Parathyroid adenoma (tissue), 2 donors: ENCODE measurements at regions not wholly inside any gene's neighbourhood (a gene's known extent, or its start where the extent isn't known, plus 50 kb on each side); places are given as distances from the start of the nearest gene placed in this dataset.

Experiments
- H2AFZ ChIP-seq: fragments of 300-600 bp; sonication (generic); one replicate; pipeline ENCODE4 v1.7.0; 2017; ENCODE audit warnings: antibody characterized with exemption, mild to moderate bottlenecking
- H3K27ac ChIP-seq: fragments of 300-600 bp; sonication (generic); one replicate; pipeline ENCODE4 v1.7.0; 2017
- H3K27me3 ChIP-seq: fragments of 300-600 bp; sonication (generic); one replicate; pipeline ENCODE4 v1.7.0; 2017; ENCODE audit warnings: low read length; ENCODE audit not compliant: control insufficient read depth, insufficient read depth
- H3K36me3 ChIP-seq: fragments of 300-600 bp; sonication (generic); one replicate; pipeline ENCODE4 v1.7.0; 2017; ENCODE audit warnings: low read length; ENCODE audit not compliant: control insufficient read depth, insufficient read depth
- H3K4me1 ChIP-seq: fragments of 300-600 bp; sonication (generic); one replicate; pipeline ENCODE4 v1.7.0; 2017; ENCODE audit warnings: control low read depth
- H3K4me2 ChIP-seq: fragments of 300-600 bp; sonication (generic); one replicate; pipeline ENCODE4 v1.7.0; 2017; ENCODE audit warnings: low read length
- H3K4me3 ChIP-seq: fragments of 300-600 bp; sonication (generic); one replicate; pipeline ENCODE4 v1.7.0; 2017; ENCODE audit warnings: low read depth, low read length
- H3K79me2 ChIP-seq: fragments of 300-600 bp; sonication (generic); one replicate; pipeline ENCODE4 v1.7.0; 2017; ENCODE audit warnings: control low read depth
- H3K9ac ChIP-seq: fragments of 300-600 bp; sonication (generic); one replicate; pipeline ENCODE4 v1.7.0; 2017; ENCODE audit warnings: mild to moderate bottlenecking
- H3K9me3 ChIP-seq: fragments of 300-600 bp; sonication (generic); one replicate; pipeline ENCODE4 v1.7.0; 2017; ENCODE audit warnings: low read length; ENCODE audit not compliant: control insufficient read depth
- TF ChIP-seq, protein P1 (sequence below): fragments of 300-600 bp; sonication (generic); IDR thresholded peaks from one replicate; pipeline ENCODE4 v1.7.0; 2017; ENCODE audit warnings: antibody characterized with exemption, mild to moderate bottlenecking
- donor health status: primary hyperparathyroidism.

- no peak overlapping the region for H2AFZ ChIP-seq
- no peak overlapping the region for H3K27ac ChIP-seq
- TF ChIP-seq, protein P1, sequence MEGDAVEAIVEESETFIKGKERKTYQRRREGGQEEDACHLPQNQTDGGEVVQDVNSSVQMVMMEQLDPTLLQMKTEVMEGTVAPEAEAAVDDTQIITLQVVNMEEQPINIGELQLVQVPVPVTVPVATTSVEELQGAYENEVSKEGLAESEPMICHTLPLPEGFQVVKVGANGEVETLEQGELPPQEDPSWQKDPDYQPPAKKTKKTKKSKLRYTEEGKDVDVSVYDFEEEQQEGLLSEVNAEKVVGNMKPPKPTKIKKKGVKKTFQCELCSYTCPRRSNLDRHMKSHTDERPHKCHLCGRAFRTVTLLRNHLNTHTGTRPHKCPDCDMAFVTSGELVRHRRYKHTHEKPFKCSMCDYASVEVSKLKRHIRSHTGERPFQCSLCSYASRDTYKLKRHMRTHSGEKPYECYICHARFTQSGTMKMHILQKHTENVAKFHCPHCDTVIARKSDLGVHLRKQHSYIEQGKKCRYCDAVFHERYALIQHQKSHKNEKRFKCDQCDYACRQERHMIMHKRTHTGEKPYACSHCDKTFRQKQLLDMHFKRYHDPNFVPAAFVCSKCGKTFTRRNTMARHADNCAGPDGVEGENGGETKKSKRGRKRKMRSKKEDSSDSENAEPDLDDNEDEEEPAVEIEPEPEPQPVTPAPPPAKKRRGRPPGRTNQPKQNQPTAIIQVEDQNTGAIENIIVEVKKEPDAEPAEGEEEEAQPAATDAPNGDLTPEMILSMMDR: no peak
These were observed 184.4 kb downstream of the PLK2 start for GRCh38 chr5:58275516-58275915.

DNA sequence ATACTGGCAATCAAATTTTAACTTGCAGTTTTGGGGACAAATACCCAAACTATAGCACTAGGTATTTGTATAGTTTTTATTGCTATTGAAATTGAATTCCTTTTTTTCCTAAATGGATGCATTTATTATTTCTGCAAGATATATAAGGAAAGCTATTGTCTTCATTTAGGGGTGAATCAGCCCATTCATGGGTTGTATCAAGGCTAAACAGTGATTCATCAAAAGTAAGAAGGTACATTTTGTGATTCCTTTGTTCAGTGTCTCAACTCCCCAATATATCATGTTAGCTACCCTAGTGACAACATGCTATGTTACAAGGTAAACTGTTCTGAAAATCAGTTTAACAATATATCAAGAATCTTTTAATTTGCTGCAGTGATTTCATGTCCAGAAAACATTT, 185.7 kb downstream of the PLK2 start:
- peaks cover 5% of the 10 kb centered on the region for H3K4me1 ChIP-seq
- no peaks in the 10 kb centered on the region for H3K9me3 ChIP-seq
- no peak overlapping the region for H3K4me2 ChIP-seq
- no peaks in the 10 kb centered on the region for H3K27me3 ChIP-seq
- no peak overlapping the region for H3K9ac ChIP-seq
- no peaks in the 10 kb centered on the region for H3K79me2 ChIP-seq
- TF ChIP-seq, protein P1: no peak
- H3K36me3 ChIP-seq: no peaks in the 10 kb centered on the region
- no peak overlapping the region for H2AFZ ChIP-seq
- no peak overlapping the region for H3K27ac ChIP-seq
- no peak overlapping the region for H3K4me3 ChIP-seq

More at GRCh38 chr5:58275516-58275915, 184.4 kb downstream of the PLK2 start:
- Histone ChIP-seq H3K27me3 (no peaks in the 10 kb centered on the region), H3K9ac (no peak overlapping the region), H3K4me1 (peaks cover 5% of the 10 kb centered on the region), H3K4me3 (no peak overlapping the region), H3K9me3 (no peaks in the 10 kb centered on the region), H3K79me2 (no peaks in the 10 kb centered on the region), H3K36me3 (no peaks in the 10 kb centered on the region), H3K4me2 (no peak overlapping the region)

DNA sequence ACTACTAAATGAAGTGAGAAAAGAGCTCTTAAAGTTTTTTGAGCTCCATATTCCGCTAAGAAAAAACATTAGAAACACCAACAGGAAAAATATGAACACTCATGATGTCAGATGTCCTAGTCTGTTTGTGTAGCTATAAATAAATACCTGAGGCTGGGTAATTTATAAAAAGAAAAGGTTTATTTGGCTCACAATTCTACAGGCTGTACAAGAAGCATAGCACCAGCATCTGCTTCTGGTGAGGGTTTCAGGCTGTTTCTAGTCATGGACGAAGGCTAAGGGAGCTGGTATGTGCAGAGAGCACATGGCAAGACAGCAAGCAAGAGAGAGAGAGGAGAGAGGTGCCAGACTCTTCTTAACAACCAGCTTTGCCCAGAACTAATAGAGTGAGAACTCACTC, 186.2 kb downstream of the PLK2 start:
- H3K79me2 ChIP-seq: no peaks in the 10 kb centered on the region
- no peak overlapping the region for H3K4me3 ChIP-seq
- H3K9me3 ChIP-seq: no peaks in the 10 kb centered on the region
- H3K9ac ChIP-seq: no peak overlapping the region
- no peak overlapping the region for H3K27ac ChIP-seq
- H3K27me3 ChIP-seq: no peaks in the 10 kb centered on the region
- no peaks in the 10 kb centered on the region for H3K36me3 ChIP-seq
- TF ChIP-seq, protein P1: no peak
- H2AFZ ChIP-seq: no peak overlapping the region
- H3K4me2 ChIP-seq: peak overlapping the region; percentile 25
- H3K4me1 ChIP-seq: peaks cover 5% of the 10 kb centered on the region

- H3K27ac ChIP-seq: no peak overlapping the region
These were observed 191.6 kb downstream of the PLK2 start for GRCh38 chr5:58268268-58268667.

GRCh38 chr5:58266402-58266801, 193.5 kb downstream of the PLK2 start:
- no peaks in the 10 kb centered on the region for H3K4me1 ChIP-seq
- H3K36me3 ChIP-seq: no peaks in the 10 kb centered on the region
- H3K9ac ChIP-seq: no peak overlapping the region
- no peak overlapping the region for H3K4me2 ChIP-seq
- no peaks in the 10 kb centered on the region for H3K9me3 ChIP-seq
- TF ChIP-seq, protein P1: no peak
- no peak overlapping the region for H2AFZ ChIP-seq
- H3K27ac ChIP-seq: no peak overlapping the region
- no peaks in the 10 kb centered on the region for H3K79me2 ChIP-seq
- H3K4me3 ChIP-seq: no peak overlapping the region
- H3K27me3 ChIP-seq: no peaks in the 10 kb centered on the region

More at GRCh38 chr5:58268268-58268667, 191.6 kb downstream of the PLK2 start:
- Histone ChIP-seq H3K4me3 (no peak overlapping the region), H3K4me1 (peaks cover 2% of the 10 kb centered on the region), H3K79me2 (no peaks in the 10 kb centered on the region), H3K9me3 (no peaks in the 10 kb centered on the region), H3K9ac (no peak overlapping the region), H3K36me3 (no peaks in the 10 kb centered on the region), H2AFZ (no peak overlapping the region), H3K27me3 (no peaks in the 10 kb centered on the region), H3K4me2 (no peak overlapping the region)
- TF ChIP-seq, protein P1: no peak
